Vagina (tissue), 2 donors: ENCODE measurements at regions not wholly inside any gene's neighbourhood (a gene's known extent, or its start where the extent isn't known, plus 50 kb on each side); places are given as distances from the start of the nearest gene placed in this dataset.

Experiments
- CTCF ChIP-seq, 3 experiments: fragments of 450-650 bp in 2 of 3; fragments of 200-600 bp in 1 of 3; sonication (generic) in 1 of 3; IDR thresholded peaks; one replicate each; pipeline ENCODE4 v1.5.1; 2017 to 2019; ENCODE audit warnings: antibody characterized with exemption in 3 of 3, mild to moderate bottlenecking in 2 of 3, moderate library complexity in 2 of 3
- POLR2A ChIP-seq, 2 donors: fragments of 450-650 bp; IDR thresholded peaks; one replicate each; pipeline ENCODE4 v1.6.1; 2017; ENCODE audit warnings: antibody characterized with exemption in 2 of 2, mild to moderate bottlenecking in 2 of 2, moderate library complexity in 2 of 2

DNA sequence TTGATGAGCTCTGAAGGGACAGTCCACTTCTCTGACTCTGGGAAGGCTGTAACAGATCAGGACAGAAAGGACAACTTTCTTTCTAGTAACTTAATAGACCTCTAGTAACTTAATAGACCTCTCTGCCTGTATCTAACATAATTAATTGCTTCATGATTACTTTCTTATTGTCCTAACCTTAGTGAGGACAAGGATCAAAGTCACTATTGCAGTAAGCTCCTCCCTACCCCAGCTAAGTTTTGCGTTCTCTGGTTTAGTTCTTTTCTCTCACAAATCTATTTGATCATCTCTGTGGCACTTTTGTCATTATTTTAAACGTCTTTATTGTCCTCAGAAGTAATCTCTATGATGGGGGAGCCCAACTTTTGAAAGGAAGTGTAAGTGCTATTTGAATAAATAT lies 125.5 kb upstream of the UGP2 start:
- TF ChIP-seq CTCF (IDR thresholded peaks at IDR 0.05) (no peak), POLR2A (IDR thresholded peaks at IDR 0.05) (no peak)
